ENCODE measurements at regions not wholly inside any gene's neighbourhood (a gene's known extent, or its start where the extent isn't known, plus 50 kb on each side); places are given as distances from the start of the nearest gene placed in this dataset.

DNA sequence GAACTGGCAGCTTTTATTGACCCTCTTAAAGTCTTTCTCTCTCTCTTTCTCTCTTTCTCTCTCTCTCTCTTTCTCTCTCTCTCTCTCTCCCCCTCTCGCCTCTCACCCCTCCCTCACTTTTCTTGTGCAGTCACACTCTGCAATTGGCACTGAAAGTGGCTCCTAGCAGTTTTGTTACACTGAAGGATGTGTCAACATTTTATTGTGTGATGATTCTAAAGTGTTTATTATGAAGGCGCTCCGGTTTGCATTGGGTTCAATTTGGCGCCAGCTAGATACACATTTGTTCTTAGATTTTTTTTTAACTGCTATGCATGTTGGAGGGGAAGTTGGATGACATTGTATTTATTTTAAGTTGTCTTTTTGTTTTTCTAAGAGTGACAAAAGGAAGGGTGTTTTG is 64.0 kb upstream of the CHRM3 start:
- no peak overlapping the region for H3K4me3 Mint-ChIP-seq
- DNase-seq, result no peak
- ChIA-PET CTCF (no interaction called here), POLR2A (no interaction called here)
- no peak overlapping the region for H3K27ac Mint-ChIP-seq
- peaks cover 10% of the 10 kb centered on the region for H3K27me3 Mint-ChIP-seq
- intact Hi-C loops (cut with DNase I, micrococcal nuclease), result no loop called here
- no peaks in the 10 kb centered on the region for H3K9me3 Mint-ChIP-seq (ENCODE audit: low read depth)
- no peak for ATAC-seq
- no peaks in the 10 kb centered on the region for H3K36me3 Mint-ChIP-seq (ENCODE audit: low read depth)
- no peaks in the 10 kb centered on the region for H3K4me1 Mint-ChIP-seq

DNA sequence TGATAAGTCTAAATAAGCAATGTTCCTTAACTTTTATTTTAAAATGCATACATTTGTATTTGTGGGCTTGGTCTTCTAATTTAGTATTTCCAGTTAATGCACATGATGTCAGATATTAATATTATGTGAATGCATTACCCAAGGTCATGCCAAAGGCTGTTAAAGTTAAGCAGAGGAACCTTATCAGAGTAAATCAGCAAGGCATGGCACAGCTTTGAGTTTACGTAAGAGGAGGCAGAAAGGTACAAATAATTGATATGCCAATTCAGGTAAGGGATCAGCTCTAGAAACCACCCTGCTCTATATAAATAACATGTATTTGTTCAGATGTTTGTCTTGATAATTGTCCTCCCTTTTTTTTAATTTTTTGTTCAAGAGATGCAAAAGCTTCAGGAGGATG is 64.5 kb upstream of the CHRM3 start:
- CTCF ChIA-PET, result no interaction called here
- no peaks in the 10 kb centered on the region for H3K36me3 Mint-ChIP-seq (ENCODE audit: low read depth)
- no peak overlapping the region for H3K27ac Mint-ChIP-seq
- peaks cover 10% of the 10 kb centered on the region for H3K27me3 Mint-ChIP-seq
- no peaks in the 10 kb centered on the region for H3K4me1 Mint-ChIP-seq
- intact Hi-C loops (cut with DNase I, micrococcal nuclease), result no loop called here
- POLR2A ChIA-PET, result no interaction called here
- ATAC-seq (no peak), DNase-seq (no peak)
- H3K9me3 Mint-ChIP-seq (ENCODE audit: low read depth), result no peaks in the 10 kb centered on the region
- no peak overlapping the region for H3K4me3 Mint-ChIP-seq

GRCh38 chr1:239317948-239318347 is 68.4 kb upstream of the CHRM3 start:
- Mint-ChIP-seq H3K4me3 (no peak overlapping the region), H3K27me3 (peaks cover 6% of the 10 kb centered on the region), H3K36me3 (ENCODE audit: low read depth) (no peaks in the 10 kb centered on the region), H3K27ac (no peak overlapping the region), H3K4me1 (no peaks in the 10 kb centered on the region), H3K9me3 (ENCODE audit: low read depth) (no peaks in the 10 kb centered on the region)
- DNase-seq (no peak), ATAC-seq (no peak)
- CTCF ChIA-PET, result no interaction called here
- intact Hi-C loops (cut with DNase I, micrococcal nuclease), result no loop called here
- POLR2A ChIA-PET, result no interaction called here

GRCh38 chr1:239315631-239316217 is 70.6 kb upstream of the CHRM3 start:
- Mint-ChIP-seq H3K4me3 (no peak overlapping the region), H3K27me3 (peaks cover 6% of the 10 kb centered on the region), H3K27ac (no peak overlapping the region), H3K9me3 (ENCODE audit: low read depth) (no peaks in the 10 kb centered on the region), H3K4me1 (no peaks in the 10 kb centered on the region), H3K36me3 (ENCODE audit: low read depth) (no peaks in the 10 kb centered on the region)
- intact Hi-C loops (cut with DNase I, micrococcal nuclease), result no loop called here
- CTCF ChIA-PET, result no interaction called here
- ATAC-seq, result no peak
- POLR2A ChIA-PET, result no interaction called here
- DNase-seq, result no peak

- H3K4me3 Mint-ChIP-seq, result no peak overlapping the region
- intact Hi-C loops (cut with DNase I, micrococcal nuclease), result no loop called here
- H3K36me3 Mint-ChIP-seq (ENCODE audit: low read depth), result no peaks in the 10 kb centered on the region
- DNase-seq (no peak), ATAC-seq (no peak)
- no peaks in the 10 kb centered on the region for H3K4me1 Mint-ChIP-seq
- POLR2A ChIA-PET, result no interaction called here
- H3K27ac Mint-ChIP-seq, result no peak overlapping the region
- CTCF ChIA-PET, result interaction anchor here (1.9 kb wide), 1 partner anchor 587 kb away, joined by 6 read pairs; no protein-coding TSS in a partner anchor
- no peaks in the 10 kb centered on the region for H3K27me3 Mint-ChIP-seq
- H3K9me3 Mint-ChIP-seq (ENCODE audit: low read depth), result no peaks in the 10 kb centered on the region
Observed at GRCh38 chr1:239311331-239311730, 75.0 kb upstream of the CHRM3 start.

DNA sequence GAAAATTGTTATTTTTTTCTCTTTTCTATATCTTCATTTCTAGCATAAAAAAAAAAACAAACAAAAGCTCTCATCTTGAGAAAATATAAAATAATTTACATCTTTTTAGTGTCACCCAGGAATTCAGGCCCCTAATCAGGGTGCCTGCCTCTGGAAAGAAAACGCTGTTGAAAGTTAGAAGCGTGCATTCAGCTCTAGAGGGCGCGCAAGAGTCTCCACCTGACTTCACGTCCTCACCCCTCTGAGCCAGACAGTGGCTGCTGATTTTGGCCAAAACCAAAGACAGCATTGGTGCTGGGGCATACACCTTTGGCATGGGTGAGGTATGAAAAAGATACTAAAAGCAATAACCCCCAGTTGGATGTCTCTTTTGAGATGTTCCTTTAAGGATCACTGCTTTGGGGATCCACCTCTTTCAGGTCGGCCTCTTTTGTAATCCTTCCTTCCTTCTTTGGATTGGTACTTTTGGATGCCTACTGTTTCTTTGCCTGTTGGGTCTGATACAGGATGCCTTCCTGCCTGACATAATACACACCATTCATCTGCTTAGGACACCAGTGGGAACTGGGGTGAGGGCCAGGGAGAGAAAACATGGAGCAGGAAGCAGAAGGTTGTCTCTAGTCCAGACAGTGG is 77.6 kb upstream of the CHRM3 start:
- H3K9me3 Mint-ChIP-seq (ENCODE audit: low read depth), result no peaks in the 10 kb centered on the region
- H3K36me3 Mint-ChIP-seq (ENCODE audit: low read depth), result no peaks in the 10 kb centered on the region
- CTCF ChIA-PET, result interaction anchor here (0.6 to 1.2 kb wide), 5 partner anchors 279 to 1747 kb away, joined by 3 to 5 read pairs (median 4); no protein-coding TSS in a partner anchor
- peak; percentile 81 for ATAC-seq
- H3K27ac Mint-ChIP-seq, result no peak overlapping the region
- POLR2A ChIA-PET, result no interaction called here
- intact Hi-C loops (cut with DNase I, micrococcal nuclease), result loop anchor here (1.0 to 2.0 kb wide), 3 partner anchors 510 to 590 kb away; no protein-coding TSS in a partner anchor
- DNase-seq, result peak; percentile 66
- H3K4me1 Mint-ChIP-seq, result no peaks in the 10 kb centered on the region
- H3K27me3 Mint-ChIP-seq, result no peaks in the 10 kb centered on the region
- no peak overlapping the region for H3K4me3 Mint-ChIP-seq

DNA sequence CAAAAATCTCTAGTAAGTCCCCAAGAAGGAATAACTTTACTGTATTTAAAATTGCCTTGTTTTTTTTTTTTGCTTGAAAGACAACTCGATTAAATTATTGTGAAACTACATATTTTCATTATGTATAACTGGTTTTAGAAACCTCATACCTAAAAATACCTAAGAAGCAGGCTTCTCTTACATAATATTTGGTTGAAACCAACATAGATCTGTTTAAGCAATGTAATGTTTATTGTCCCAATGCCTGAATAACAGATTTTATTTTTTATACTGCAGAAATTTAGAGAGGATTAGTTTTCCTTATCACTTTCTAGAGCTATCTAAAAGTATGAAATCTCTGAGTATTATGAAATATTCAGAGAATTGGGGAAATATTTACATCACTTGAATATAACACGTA is 78.5 kb upstream of the CHRM3 start:
- POLR2A ChIA-PET, result no interaction called here
- H3K27me3 Mint-ChIP-seq, result no peaks in the 10 kb centered on the region
- no peaks in the 10 kb centered on the region for H3K9me3 Mint-ChIP-seq (ENCODE audit: low read depth)

DNA sequence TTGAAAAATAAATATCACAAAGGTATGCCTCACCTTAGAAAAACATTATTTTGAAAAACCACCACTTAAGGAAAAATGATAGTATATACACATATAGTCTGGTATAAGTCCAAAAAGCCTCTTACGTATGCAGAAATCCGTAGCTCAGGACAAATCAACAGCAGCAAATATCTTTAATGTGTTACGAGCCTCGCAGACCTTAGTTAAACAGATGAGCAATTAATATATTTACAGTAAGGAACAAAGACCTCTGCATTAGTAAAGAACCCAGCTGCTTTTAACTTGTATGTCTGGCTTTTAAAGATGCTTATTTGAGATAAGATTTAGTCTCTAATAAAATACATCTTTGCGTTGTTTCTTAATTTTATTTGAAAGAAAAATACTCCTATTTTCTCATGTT is 79.9 kb upstream of the CHRM3 start:
- no peak for DNase-seq
- Mint-ChIP-seq H3K4me3 (no peak overlapping the region), H3K27me3 (no peaks in the 10 kb centered on the region), H3K9me3 (ENCODE audit: low read depth) (no peaks in the 10 kb centered on the region), H3K4me1 (no peaks in the 10 kb centered on the region), H3K36me3 (ENCODE audit: low read depth) (no peaks in the 10 kb centered on the region), H3K27ac (no peak overlapping the region)
- no peak for ATAC-seq
- intact Hi-C loops (cut with DNase I, micrococcal nuclease), result no loop called here
- POLR2A ChIA-PET, result no interaction called here
- CTCF ChIA-PET, result interaction anchor here (1.0 kb wide), 1 partner anchor 40 kb away, joined by 3 read pairs; no protein-coding TSS in a partner anchor

More for the DNA sequence above, 78.5 kb upstream of the CHRM3 start:
- CTCF ChIA-PET, result interaction anchor here (0.6 to 1.2 kb wide), 4 partner anchors 280 to 676 kb away, joined by 3 to 5 read pairs (median 4); no protein-coding TSS in a partner anchor
- Mint-ChIP-seq H3K4me3 (no peak overlapping the region), H3K27ac (no peak overlapping the region), H3K4me1 (no peaks in the 10 kb centered on the region), H3K36me3 (ENCODE audit: low read depth) (no peaks in the 10 kb centered on the region)
- DNase-seq (no peak), ATAC-seq (no peak)
- intact Hi-C loops (cut with DNase I, micrococcal nuclease), result loop anchor here (1.0 to 2.0 kb wide), 3 partner anchors 511 to 591 kb away; no protein-coding TSS in a partner anchor

- no peak for DNase-seq
- intact Hi-C loops (cut with DNase I, micrococcal nuclease), result no loop called here
- Mint-ChIP-seq H3K27me3 (peaks cover 7% of the 10 kb centered on the region), H3K36me3 (ENCODE audit: low read depth) (no peaks in the 10 kb centered on the region), H3K4me1 (no peaks in the 10 kb centered on the region), H3K27ac (no peak overlapping the region), H3K4me3 (no peak overlapping the region), H3K9me3 (ENCODE audit: low read depth) (no peaks in the 10 kb centered on the region)
- ChIA-PET POLR2A (interaction anchor here (0.6 kb wide), 1 partner anchor 1544 kb away, joined by 3 read pairs; no protein-coding TSS in a partner anchor), CTCF (interaction anchor here (1.5 kb wide), 1 partner anchor 10 kb away, joined by 3 read pairs; no protein-coding TSS in a partner anchor)
- ATAC-seq, result no peak
Observed at GRCh38 chr1:239303289-239303688, 83.1 kb upstream of the CHRM3 start.

DNA sequence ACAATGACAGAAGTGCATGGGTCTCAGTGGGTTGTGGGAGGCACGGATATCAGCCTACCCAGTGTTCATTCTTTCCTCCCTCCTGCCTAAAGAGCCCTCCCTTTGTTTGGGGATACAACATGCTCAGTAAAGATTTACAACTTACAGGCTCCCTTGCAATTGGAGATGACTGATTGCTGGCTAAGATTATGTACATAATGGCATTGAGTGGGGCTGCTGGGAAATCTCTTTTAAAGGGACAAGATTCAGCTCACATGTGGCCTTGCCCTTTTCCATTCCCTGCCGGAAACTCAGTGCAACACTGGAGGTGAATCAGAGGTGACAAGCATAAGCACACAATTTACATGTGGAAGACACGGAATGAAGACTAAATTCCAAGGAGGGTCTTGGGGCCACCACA is 83.7 kb upstream of the CHRM3 start:
- no peak for ATAC-seq
- Mint-ChIP-seq H3K27ac (no peak overlapping the region), H3K4me3 (no peak overlapping the region), H3K9me3 (ENCODE audit: low read depth) (no peaks in the 10 kb centered on the region), H3K36me3 (ENCODE audit: low read depth) (no peaks in the 10 kb centered on the region), H3K4me1 (no peaks in the 10 kb centered on the region), H3K27me3 (peaks cover 8% of the 10 kb centered on the region)
- POLR2A ChIA-PET, result no interaction called here
- DNase-seq, result no peak
- intact Hi-C loops (cut with DNase I, micrococcal nuclease), result no loop called here
- CTCF ChIA-PET, result interaction anchor here (1.5 kb wide), 1 partner anchor 11 kb away, joined by 3 read pairs; no protein-coding TSS in a partner anchor

DNA sequence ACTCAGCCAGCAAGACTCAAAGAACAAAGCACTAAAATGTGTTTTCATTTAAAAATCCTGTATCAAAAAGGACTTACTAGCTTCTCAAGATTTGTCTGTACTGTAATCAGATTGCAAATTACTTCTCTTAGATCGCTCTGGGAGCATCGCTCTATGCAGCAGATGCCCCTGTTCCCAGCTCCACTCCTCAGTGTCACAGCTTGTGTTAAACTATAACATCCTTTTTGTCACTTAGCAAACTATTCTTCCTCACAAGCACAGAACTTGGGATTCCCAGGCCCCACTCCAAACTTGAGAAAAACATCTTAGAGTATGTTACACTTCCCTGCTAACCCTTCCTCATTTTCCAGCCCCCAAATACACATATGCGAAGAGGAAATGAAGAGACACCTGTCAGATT is 85.1 kb upstream of the CHRM3 start:
- no peak overlapping the region for H3K4me3 Mint-ChIP-seq
- CTCF ChIA-PET, result no interaction called here
- intact Hi-C loops (cut with DNase I, micrococcal nuclease), result no loop called here

GRCh38 chr1:239297910-239298309 is 88.5 kb upstream of the CHRM3 start:
- H3K9me3 Mint-ChIP-seq (ENCODE audit: low read depth), result no peaks in the 10 kb centered on the region
- DNase-seq (no peak), ATAC-seq (no peak)
- H3K36me3 Mint-ChIP-seq (ENCODE audit: low read depth), result no peaks in the 10 kb centered on the region
- H3K27ac Mint-ChIP-seq, result no peak overlapping the region
- peaks cover 8% of the 10 kb centered on the region for H3K27me3 Mint-ChIP-seq
- ChIA-PET POLR2A (no interaction called here), CTCF (no interaction called here)
- no peak overlapping the region for H3K4me3 Mint-ChIP-seq
- no peaks in the 10 kb centered on the region for H3K4me1 Mint-ChIP-seq
- intact Hi-C loops (cut with DNase I, micrococcal nuclease), result no loop called here

More for the DNA sequence above, 85.1 kb upstream of the CHRM3 start:
- DNase-seq (no peak), ATAC-seq (no peak)
- H3K27me3 Mint-ChIP-seq, result peaks cover 8% of the 10 kb centered on the region
- no peaks in the 10 kb centered on the region for H3K4me1 Mint-ChIP-seq
- no peak overlapping the region for H3K27ac Mint-ChIP-seq
- POLR2A ChIA-PET, result no interaction called here
- no peaks in the 10 kb centered on the region for H3K9me3 Mint-ChIP-seq (ENCODE audit: low read depth)
- H3K36me3 Mint-ChIP-seq (ENCODE audit: low read depth), result no peaks in the 10 kb centered on the region
